ENCODE measurements at regions not wholly inside any gene's neighbourhood (a gene's known extent, or its start where the extent isn't known, plus 50 kb on each side); places are given as distances from the start of the nearest gene placed in this dataset.

- no peak for DNase-seq (ENCODE audit: low spot score)
These were observed 252.2 kb upstream of the RAB6C start for GRCh38 chr2:129727286-129727685.

GRCh38 chr2:129728035-129728972 is 251.2 kb upstream of the RAB6C start:
- DNase-seq (ENCODE audit: low spot score) = no peak

DNA sequence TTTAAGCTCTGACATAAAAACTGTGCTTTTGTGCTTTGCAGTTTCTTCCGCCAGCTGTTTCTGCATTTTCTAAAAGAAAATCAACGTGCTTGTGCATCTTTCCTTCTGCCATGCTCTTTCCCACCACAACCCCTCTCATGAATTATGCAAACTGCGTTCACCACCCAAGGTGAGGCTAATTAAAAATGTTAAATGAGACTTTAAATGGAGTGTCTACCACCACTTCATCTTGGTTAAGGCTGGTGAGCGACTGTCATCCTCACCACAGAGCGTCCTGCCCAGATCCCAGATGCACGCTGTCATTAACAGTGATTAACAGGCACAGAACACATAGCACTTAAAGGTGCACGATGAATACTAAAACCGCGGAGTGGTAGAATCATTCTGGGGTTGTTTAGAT is 250.5 kb upstream of the RAB6C start:
- no peak for DNase-seq (ENCODE audit: low spot score)

GRCh38 chr2:129729646-129730045 is 249.8 kb upstream of the RAB6C start:
- no peak for DNase-seq (ENCODE audit: low spot score)

GRCh38 chr2:129730979-129731378 is 248.5 kb upstream of the RAB6C start:
- no peak for DNase-seq (ENCODE audit: low spot score)

DNA sequence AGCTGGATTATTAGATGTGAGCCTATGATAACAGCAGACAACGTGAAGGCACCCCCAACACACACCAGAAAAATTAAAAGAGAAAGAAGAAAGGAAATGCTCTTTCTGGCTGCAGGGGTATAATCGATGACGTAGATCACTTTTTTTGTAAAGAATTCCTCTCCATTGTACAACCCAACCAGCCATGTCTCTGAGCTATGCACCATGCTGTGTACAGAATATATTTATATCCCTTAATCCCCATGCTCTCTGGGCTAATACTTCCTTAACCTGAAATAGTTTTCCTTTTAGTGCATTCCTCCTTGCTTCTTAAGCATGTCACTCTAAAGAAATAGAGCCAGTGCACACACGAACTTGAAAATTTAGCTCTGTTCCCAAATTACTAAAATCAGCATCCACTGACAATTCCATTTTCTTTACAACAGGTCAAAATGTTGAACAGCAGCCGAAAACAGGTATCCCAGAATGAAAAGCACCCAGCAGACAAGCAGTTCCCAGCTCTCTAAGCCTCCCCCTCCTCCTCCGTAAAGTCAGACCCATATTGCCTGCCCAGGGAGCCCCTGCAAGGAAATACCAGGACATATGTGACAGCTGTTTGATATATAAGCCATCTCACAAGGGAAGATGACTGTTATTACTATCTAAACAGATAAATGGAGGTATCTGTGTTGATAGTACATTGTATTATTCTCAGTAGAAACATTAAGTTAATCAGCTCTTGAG is 247.4 kb upstream of the RAB6C start:
- DNase-seq (ENCODE audit: low spot score) = no peak

- DNase-seq (ENCODE audit: low spot score) = no peak
These were observed 246.8 kb upstream of the RAB6C start for GRCh38 chr2:129732630-129733026.

- no peak for DNase-seq (ENCODE audit: low spot score)
These were observed 246.4 kb upstream of the RAB6C start for GRCh38 chr2:129733041-129733440.

GRCh38 chr2:129733579-129733978 is 245.9 kb upstream of the RAB6C start:
- DNase-seq (ENCODE audit: low spot score) = no peak

DNA sequence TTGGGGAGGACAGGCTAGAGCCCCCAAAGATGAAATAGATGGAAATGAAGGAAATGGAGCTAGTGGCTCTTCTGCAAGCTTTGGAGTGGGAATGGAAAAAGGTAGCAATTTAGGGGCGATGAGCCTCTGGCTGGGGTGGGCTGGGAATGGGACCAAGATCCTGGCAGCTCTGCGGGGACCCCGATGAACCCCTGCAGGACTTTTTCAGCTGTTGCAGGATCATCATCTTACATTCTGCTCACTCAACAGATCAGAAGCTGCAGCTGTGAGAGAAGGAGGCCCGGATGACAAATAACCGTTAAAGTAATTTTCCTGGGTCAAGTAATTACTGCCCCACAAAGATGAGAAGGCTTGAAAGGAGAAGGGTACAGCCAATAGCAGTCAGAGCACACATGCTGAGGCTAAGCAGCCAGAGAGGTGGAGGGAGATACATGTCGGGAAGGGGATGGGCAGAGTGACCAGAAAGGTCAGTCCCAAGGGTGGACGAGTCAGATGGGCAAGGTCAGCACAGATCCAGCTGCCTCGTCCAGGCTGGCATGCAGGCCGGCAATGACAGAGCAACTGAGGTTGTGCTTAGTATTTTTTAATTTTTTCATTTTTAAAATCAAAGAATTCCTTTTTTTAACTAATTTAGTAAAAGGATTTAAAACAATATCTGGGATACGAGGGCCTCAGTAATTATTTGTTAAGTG is 245.0 kb upstream of the RAB6C start:
- no peak for DNase-seq (ENCODE audit: low spot score)

- DNase-seq (ENCODE audit: low spot score) = no peak
These were observed 243.9 kb upstream of the RAB6C start for GRCh38 chr2:129735576-129735975.

GRCh38 chr2:129737660-129738527 is 241.6 kb upstream of the RAB6C start:
- no peak for DNase-seq (ENCODE audit: low spot score)

DNA sequence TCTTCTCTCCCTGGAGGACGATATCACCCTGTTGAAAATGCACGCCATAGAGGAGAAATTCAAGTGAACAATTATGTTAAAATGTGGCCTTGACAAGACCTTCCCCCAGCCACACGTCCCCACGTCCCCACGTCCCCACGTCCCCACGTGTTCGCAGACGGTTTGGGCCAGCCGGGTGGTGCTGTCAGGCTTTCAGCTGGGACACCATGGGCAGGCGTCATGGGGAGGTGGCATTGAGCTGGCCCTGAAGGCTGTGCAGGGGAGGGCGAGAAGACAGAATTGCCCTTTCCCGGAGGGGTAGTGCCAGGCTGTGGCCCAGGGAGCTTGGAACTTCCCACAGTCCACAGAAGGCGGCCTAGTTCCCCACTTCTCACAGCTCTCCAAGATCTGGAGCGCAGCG is 240.7 kb upstream of the RAB6C start:
- no peak for DNase-seq (ENCODE audit: low spot score)

DNA sequence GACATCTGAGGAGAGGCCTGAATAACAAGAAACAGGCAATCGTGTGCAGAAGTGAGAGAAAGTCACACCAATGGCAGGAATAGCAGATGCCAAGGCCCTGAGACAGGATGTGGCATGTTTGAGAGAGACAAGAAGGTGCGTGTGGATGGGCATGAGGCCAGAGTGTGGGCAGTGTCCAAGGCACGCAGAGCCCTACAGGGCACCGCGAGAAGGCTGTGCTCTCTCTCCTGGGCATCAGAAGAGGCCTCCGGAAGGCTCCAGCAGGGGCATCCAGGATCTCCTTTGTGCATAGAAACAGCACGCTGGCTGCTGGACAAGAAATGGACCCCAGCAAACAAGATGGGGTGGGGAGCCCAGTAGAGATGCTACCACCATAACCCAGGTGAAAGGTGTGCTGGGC is 239.0 kb upstream of the RAB6C start:
- DNase-seq (ENCODE audit: low spot score) = no peak

- no peak for DNase-seq (ENCODE audit: low spot score)
These were observed 238.3 kb upstream of the RAB6C start for GRCh38 chr2:129741165-129741564.

DNA sequence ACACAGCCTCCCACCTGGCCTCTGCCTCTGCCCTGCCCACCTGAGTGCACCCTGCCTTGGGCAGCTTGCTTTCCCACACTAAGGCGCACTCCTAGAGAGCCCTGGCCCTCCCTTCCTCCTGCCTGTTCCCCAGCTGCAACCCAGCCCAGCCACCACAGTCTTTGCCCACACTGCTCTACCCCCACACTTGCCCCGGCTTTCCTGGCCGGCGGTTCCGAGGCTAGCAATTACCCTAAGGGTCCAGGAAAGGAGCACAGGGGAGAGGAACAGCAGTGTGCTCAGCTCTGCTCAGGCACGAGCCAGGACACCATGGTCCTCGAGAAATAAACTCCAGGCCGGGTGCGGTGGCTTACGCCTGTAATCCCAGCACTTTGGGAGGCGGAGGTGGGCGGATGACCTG is 237.8 kb upstream of the RAB6C start:
- no peak for DNase-seq (ENCODE audit: low spot score)

- DNase-seq (ENCODE audit: low spot score) = no peak
These were observed 236.9 kb upstream of the RAB6C start for GRCh38 chr2:129742415-129743180.

DNA sequence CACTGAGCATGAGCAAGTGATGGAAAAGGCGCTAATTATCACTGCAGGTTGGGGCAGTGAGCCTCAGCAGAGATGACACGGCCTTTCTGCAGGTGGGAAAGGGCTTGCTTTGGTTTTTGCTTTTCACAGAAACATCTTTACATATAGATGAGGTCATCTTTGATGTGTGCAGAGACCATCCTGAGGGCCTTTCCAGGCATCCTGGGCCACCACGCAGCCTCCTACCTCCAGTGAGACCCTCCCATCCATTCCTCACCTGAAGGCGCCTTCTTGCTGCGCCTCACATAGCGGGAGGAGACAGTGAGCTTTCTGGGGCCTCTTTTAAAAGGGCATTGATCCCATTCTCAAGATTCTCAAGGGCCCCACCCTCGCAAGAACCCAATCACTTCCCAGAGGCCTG is 235.3 kb upstream of the RAB6C start:
- DNase-seq (ENCODE audit: low spot score) = no peak

GRCh38 chr2:129744649-129745048 is 234.8 kb upstream of the RAB6C start:
- DNase-seq (ENCODE audit: low spot score) = no peak

DNA sequence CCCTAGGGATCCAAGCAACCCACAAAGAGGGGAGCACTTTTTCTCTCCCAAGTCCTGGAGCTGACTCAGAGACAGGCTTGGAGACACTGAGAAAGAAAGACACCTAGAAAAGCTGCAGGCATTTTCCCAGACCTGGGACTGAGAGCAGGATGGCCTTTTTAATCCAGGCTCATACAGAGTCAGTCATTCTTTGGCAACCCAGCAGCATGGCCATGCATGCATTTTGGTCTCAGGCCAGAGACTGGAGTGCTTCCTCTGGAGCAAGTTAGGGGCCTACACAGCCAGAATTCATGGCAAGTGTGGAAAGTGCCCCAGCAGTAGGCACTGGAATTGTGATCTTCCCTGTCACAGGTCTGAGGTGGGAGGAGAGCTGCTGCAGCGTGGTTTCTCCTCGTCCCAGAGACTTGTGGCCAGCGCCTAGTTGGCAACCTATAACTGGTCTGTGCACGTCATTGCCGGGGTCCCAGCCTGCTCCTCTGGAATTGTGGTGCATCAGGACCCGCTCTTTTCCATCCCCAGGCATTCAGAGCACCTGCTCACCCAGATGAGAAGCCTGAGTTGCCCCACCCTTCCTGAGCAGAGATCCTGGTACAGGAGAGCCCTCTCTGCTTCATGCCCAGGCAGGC is 231.9 kb upstream of the RAB6C start:
- DNase-seq (ENCODE audit: low spot score) = no peak

DNA sequence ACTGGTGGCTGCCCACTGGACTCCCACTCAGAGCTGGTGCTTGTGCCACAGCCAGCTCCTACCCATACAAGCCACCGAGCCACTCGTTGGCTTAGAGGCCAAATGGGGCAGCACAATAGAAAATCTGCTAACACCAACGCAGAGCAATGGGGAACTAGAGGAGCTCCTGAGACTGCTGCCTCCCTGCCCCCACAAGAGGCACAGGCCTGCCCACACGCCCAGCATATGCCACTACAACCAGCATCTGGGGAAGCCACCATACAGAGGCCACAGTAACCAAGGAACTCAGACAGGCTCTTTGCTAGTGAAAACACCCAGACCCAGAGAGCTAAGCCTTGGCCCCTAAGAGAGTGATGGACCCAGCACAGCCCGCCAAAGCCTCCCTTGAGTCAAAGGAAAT is 231.2 kb upstream of the RAB6C start:
- DNase-seq (ENCODE audit: low spot score) = peak; percentile 33

All from putamen (tissue), 1 donor.